ENCODE measurements at regions not wholly inside any gene's neighbourhood (a gene's known extent, or its start where the extent isn't known, plus 50 kb on each side); places are given as distances from the start of the nearest gene placed in this dataset.

- DNase-seq, result no peak
Observed at GRCh38 chr3:151995091-151995490, 121.6 kb downstream of the SUCNR1 start.

GRCh38 chr3:151998744-151999143 is 125.3 kb downstream of the SUCNR1 start:
- DNase-seq, result no peak

GRCh38 chr3:151999936-152000335 is 126.5 kb downstream of the SUCNR1 start:
- no peak for DNase-seq

- no peak for DNase-seq
Observed at GRCh38 chr3:152011812-152012735, 138.6 kb downstream of the SUCNR1 start.

GRCh38 chr3:152019508-152019907 is 146.1 kb downstream of the SUCNR1 start:
- no peak for DNase-seq

- no peak for DNase-seq
Observed at GRCh38 chr3:152021951-152022461, 148.6 kb downstream of the SUCNR1 start.

- DNase-seq, result no peak
Observed at GRCh38 chr3:152026033-152026556, 152.7 kb downstream of the SUCNR1 start.

- no peak for DNase-seq
Observed at GRCh38 chr3:152030320-152030719, 156.9 kb downstream of the SUCNR1 start.

GRCh38 chr3:152031321-152031720 is 157.9 kb downstream of the SUCNR1 start:
- no peak for DNase-seq

- no peak for DNase-seq
Observed at GRCh38 chr3:152037297-152037696, 163.9 kb downstream of the SUCNR1 start.

GRCh38 chr3:152037953-152038352 is 164.5 kb downstream of the SUCNR1 start:
- no peak for DNase-seq

- DNase-seq, result no peak
Observed at GRCh38 chr3:152038490-152038889, 165.0 kb downstream of the SUCNR1 start.

- no peak for DNase-seq
Observed at GRCh38 chr3:152039887-152040286, 166.4 kb downstream of the SUCNR1 start.

- DNase-seq, result no peak
Observed at GRCh38 chr3:152040319-152040718, 166.9 kb downstream of the SUCNR1 start.

- no peak for DNase-seq
Observed at GRCh38 chr3:152043620-152044019, 170.2 kb downstream of the SUCNR1 start.

GRCh38 chr3:152046280-152046679 is 172.8 kb downstream of the SUCNR1 start:
- no peak for DNase-seq

- DNase-seq, result no peak
Observed at GRCh38 chr3:152047465-152047864, 174.0 kb downstream of the SUCNR1 start.

GRCh38 chr3:152048831-152049230 is 175.4 kb downstream of the SUCNR1 start:
- no peak for DNase-seq

GRCh38 chr3:152050903-152051302 is 177.5 kb downstream of the SUCNR1 start:
- no peak for DNase-seq

GRCh38 chr3:152051501-152052404 is 178.3 kb downstream of the SUCNR1 start:
- DNase-seq, result no peak

- no peak for DNase-seq
Observed at GRCh38 chr3:152053866-152054265, 180.4 kb downstream of the SUCNR1 start.

- no peak for DNase-seq
Observed at GRCh38 chr3:152054315-152054714, 180.9 kb downstream of the SUCNR1 start.

GRCh38 chr3:152056073-152056472 is 182.6 kb downstream of the SUCNR1 start:
- DNase-seq, result no peak
